Osteoblast (primary cell): ENCODE measurements at regions not wholly inside any gene's neighbourhood (a gene's known extent, or its start where the extent isn't known, plus 50 kb on each side); places are given as distances from the start of the nearest gene placed in this dataset.
"Not testable (repeated sequence)": the region's sequence is repeated elsewhere in the genome, so short reads cannot be mapped to it uniquely, and the experiment has no call there.

Experiments used
- DNase-seq: peaks from one replicate; pipeline ENCODE4 v3.0.0; 2011; ENCODE audit warnings: low spot score, mixed read lengths; ENCODE audit not compliant: insufficient read length; ENCODE audit errors: missing footprints
- H2AFZ ChIP-seq: 2 replicates; pipeline ENCODE4 v1.6.0; 2011; ENCODE audit warnings: mild to moderate bottlenecking, low read length
- H3K27ac ChIP-seq: 2 replicates; pipeline ENCODE4 v1.5.1; 2011; ENCODE audit warnings: mild to moderate bottlenecking, low read depth, low read length, moderate library complexity
- H3K27me3 ChIP-seq: 2 replicates; pipeline ENCODE4 v1.6.0; 2012; ENCODE audit warnings: mild to moderate bottlenecking, control low read depth, inconsistent platforms, low read length, moderate library complexity; ENCODE audit not compliant: insufficient read depth
- H3K36me3 ChIP-seq: 2 replicates; pipeline ENCODE4 v1.5.1; 2011; ENCODE audit warnings: mild to moderate bottlenecking, low read length, control low read depth, moderate library complexity; ENCODE audit not compliant: insufficient read depth
- H3K4me1 ChIP-seq: 2 replicates; pipeline ENCODE4 v1.5.1; 2011; ENCODE audit warnings: mild to moderate bottlenecking, low read length, control low read depth, moderate library complexity; ENCODE audit not compliant: insufficient read depth
- H3K4me2 ChIP-seq: 2 replicates; pipeline ENCODE4 v1.6.0; 2011; ENCODE audit warnings: mild to moderate bottlenecking, low read length; ENCODE audit not compliant: insufficient read depth
- H3K4me3 ChIP-seq: fragments of 200-600 bp; sonication (generic); 3 replicates; pipeline ENCODE4 v1.5.1; 2012; ENCODE audit warnings: mild to moderate bottlenecking, low read length, inconsistent platforms; ENCODE audit not compliant: insufficient read depth
- H3K79me2 ChIP-seq: 2 replicates; pipeline ENCODE4 v1.6.0; 2012; ENCODE audit warnings: mild to moderate bottlenecking, low read length, control low read depth, inconsistent platforms; ENCODE audit not compliant: insufficient read depth
- H3K9me3 ChIP-seq: 2 replicates; pipeline ENCODE4 v1.5.1; 2011; ENCODE audit warnings: low read depth, low read length, control low read depth
- H4K20me1 ChIP-seq: 2 replicates; pipeline ENCODE4 v1.6.0; 2012; ENCODE audit warnings: mild to moderate bottlenecking, low read length, control low read depth; ENCODE audit not compliant: insufficient read depth
- CTCF ChIP-seq: IDR thresholded peaks from 2 replicates; pipeline ENCODE4 v1.5.1; 2011; ENCODE audit warnings: mild to moderate bottlenecking, low read depth, low read length, moderate library complexity; ENCODE audit errors: extremely low read depth

DNA sequence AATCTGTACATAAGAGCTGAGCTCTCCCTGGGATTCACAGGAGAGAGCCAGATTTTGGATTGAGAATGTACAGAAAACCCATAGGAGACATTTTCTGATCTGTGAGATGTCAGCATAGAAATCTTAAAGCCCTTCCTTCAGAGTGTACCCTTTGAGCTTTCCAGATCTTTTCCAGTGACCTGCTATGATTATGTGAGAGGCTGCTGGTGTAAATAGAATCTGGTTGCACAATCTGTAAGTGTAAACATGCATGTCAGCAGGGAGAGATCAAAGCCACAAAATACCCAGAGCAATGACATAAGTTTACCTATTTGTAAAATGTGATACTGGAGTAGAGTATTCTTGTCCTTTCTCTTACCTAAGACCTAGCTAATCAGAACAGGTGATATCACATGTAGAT, 471.9 kb downstream of the FOXD4L5 start:
- H3K27ac ChIP-seq, H3K79me2 ChIP-seq, H3K4me1 ChIP-seq, H4K20me1 ChIP-seq, H3K4me3 ChIP-seq, DNase-seq, H2AFZ ChIP-seq, H3K4me2 ChIP-seq, H3K9me3 ChIP-seq, H3K27me3 ChIP-seq, H3K36me3 ChIP-seq: not testable (repeated sequence)

DNA sequence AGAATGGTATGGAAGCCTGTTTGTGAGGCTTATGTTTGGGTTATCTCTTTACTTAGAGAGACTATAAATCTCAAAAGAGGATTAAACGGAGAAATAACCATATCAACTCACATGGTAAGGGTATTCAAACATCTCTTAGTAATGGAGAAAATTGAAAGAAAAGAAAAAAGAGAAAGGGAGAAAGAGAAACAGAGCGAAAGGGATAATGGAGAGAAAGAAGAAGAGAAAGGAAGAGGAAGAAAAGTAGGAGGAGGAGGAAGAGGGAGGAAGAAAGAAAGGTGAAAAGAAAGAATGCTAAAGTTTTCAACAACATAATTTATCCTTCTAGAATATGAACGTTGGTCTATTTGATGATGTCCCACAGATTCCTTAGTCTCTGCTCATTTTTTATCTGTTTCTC, 506.3 kb downstream of the FOXD4L5 start:
- not testable (repeated sequence) for H3K36me3 ChIP-seq, H4K20me1 ChIP-seq, DNase-seq, H3K27ac ChIP-seq, H3K27me3 ChIP-seq, H3K4me3 ChIP-seq, H3K4me2 ChIP-seq, H3K9me3 ChIP-seq, H2AFZ ChIP-seq, H3K4me1 ChIP-seq, H3K79me2 ChIP-seq

DNA sequence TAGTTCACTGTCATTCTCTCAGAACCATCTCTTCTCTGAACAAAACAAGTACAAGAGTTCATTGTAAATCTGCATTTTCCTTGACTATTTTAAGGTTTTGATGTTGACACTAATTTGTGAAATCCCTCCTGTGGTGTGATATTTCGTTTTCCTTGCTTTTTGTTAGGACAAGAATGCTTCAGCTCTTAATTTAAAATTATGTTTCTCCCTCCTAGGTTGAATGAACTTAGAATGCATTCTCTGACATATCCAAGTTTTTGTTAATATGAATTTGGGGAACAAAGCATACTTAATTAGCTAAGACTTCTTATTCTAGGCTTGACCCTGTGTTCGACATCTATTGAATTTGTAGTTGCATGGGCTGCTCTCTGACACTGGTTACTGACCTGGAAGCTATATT, 508.7 kb downstream of the FOXD4L5 start:
- H3K4me2 ChIP-seq, result not testable (repeated sequence)

DNA sequence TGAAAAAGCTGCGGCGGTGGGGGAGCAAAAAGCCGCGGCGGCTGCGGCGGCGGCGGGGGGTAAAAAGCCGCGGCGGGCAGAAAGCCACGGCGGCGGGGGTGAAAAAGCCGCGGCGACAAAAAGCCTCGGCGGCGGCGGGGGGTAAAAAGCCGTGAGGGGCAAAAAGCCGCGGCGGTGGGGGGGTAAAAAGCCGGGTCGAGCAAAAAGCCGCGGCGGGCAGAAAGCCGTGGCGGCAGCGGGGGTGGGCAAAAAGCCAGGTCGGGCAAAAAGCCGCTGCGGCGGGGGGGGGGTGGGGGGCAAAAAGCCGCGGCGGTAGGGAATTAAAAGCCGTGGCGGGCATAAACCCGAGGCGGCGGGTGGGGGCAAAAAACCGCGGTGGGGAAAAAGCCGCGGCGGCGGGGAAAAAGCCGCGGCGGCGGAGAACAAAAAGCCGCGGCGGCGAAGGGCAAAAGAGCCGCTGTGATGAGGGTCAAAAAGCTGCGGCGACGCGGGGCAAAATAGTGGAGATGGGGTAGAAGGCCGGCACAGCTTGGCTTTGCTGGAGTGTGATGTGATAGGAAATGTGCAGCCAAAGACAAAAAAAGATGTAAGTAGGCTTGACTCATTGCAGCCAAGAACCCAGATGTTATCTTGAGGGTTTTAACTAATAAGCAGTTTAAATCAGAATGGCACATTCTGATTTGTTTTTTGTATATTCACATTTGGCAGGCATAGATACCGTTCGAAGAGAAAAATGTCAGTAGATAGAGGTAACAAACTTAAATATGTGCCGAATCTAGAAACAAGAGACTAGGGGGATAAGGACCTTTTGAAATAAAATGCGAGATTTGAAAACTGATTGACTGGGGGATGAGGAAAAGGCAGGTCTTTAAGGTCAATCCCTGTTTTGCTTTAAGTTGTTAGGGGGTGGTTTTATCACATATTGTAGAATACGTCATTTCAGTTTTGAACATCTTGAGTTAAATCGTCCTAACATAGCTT, 509.9 kb downstream of the FOXD4L5 start:
- not testable (repeated sequence) for H3K4me2 ChIP-seq

More for the DNA sequence above, 508.7 kb downstream of the FOXD4L5 start:
- not testable (repeated sequence) for H3K79me2 ChIP-seq, H3K4me3 ChIP-seq, H3K27me3 ChIP-seq, H2AFZ ChIP-seq, H4K20me1 ChIP-seq, H3K27ac ChIP-seq, H3K4me1 ChIP-seq, H3K9me3 ChIP-seq, H3K36me3 ChIP-seq, DNase-seq

DNA sequence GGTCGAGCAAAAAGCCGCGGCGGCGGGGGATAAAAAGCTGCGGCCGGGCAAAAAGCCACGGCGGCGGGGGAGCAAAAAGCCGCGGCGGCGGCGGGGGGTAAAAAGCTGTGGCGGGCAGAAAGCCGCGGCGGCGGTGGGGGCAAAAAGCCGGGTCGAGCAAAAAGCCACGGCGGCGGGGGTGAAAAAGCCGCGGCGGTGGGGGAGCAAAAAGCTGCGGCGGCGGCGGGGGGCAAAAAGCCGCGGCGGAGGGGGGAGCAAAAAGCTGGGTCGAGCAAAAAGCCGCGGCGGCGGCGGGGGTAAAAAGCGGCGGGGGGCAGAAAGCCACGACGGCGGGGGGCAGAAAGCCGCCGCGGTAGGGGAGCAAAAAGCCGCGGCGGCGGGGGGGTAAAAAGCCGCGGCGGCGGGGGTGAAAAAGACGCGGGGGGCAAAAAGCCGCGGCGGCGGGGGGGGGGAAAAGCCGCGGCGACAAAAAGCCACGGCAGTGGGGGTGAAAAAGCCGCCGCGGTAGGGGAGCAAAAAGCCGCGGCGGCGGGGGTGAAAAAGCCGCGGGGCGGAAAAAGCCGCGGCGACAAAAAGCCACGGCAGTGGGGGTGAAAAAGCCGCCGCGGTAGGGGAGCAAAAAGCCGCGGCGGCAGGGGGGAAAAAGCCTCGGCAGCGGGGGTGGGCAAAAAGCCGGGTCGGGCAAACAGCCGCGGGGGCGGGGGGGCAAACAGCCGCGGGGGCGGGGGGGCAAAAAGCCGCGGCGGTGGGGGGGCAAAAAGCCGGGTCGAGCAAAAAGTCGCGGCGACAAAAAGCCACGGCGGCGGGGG, 510.8 kb downstream of the FOXD4L5 start:
- not testable (repeated sequence) for H4K20me1 ChIP-seq, H3K4me2 ChIP-seq, H2AFZ ChIP-seq, H3K27ac ChIP-seq, H3K4me1 ChIP-seq, H3K79me2 ChIP-seq, H3K27me3 ChIP-seq, DNase-seq, H3K36me3 ChIP-seq, H3K9me3 ChIP-seq
- H3K4me3 ChIP-seq, result peak overlapping the region; percentile 28

More for the DNA sequence above, 509.9 kb downstream of the FOXD4L5 start:
- not testable (repeated sequence) for H3K27me3 ChIP-seq, H3K9me3 ChIP-seq, H2AFZ ChIP-seq, H3K4me3 ChIP-seq, H4K20me1 ChIP-seq, H3K79me2 ChIP-seq, H3K36me3 ChIP-seq, H3K27ac ChIP-seq, DNase-seq, H3K4me1 ChIP-seq

- Histone ChIP-seq H3K36me3 (no peaks in the 10 kb centered on the region), H3K4me2 (no peak overlapping the region)
- peak; percentile 17 for DNase-seq
Observed at GRCh38 chr9:64773491-64773931, 511.5 kb downstream of the FOXD4L5 start.

GRCh38 chr9:64772751-64773331, 512.2 kb downstream of the FOXD4L5 start:
- H3K27ac ChIP-seq, H4K20me1 ChIP-seq, DNase-seq, H3K9me3 ChIP-seq, H3K36me3 ChIP-seq, H3K27me3 ChIP-seq, H3K4me1 ChIP-seq, H3K79me2 ChIP-seq, H3K4me2 ChIP-seq, H2AFZ ChIP-seq: not testable (repeated sequence)
- peak overlapping the region; percentile 25 for H3K4me3 ChIP-seq

More at GRCh38 chr9:64773491-64773931, 511.5 kb downstream of the FOXD4L5 start:
- H3K4me3 ChIP-seq, result peak overlapping the region; percentile 28
- H3K4me1 ChIP-seq, result no peaks in the 10 kb centered on the region
- no peak overlapping the region for H2AFZ ChIP-seq
- no peaks in the 10 kb centered on the region for H3K9me3 ChIP-seq
- H3K27ac ChIP-seq, result no peak overlapping the region
- TF ChIP-seq CTCF, result no peak
- no peaks in the 10 kb centered on the region for H4K20me1 ChIP-seq
- H3K27me3 ChIP-seq, result peaks cover 3% of the 10 kb centered on the region
- H3K79me2 ChIP-seq, result no peaks in the 10 kb centered on the region
